HCT116 (cell line): ENCODE measurements at regions not wholly inside any gene's neighbourhood (a gene's known extent, or its start where the extent isn't known, plus 50 kb on each side); places are given as distances from the start of the nearest gene placed in this dataset.

ENCODE experiments used
- ATAC-seq: fragments of 200-7000 bp; cut with Tn5 transposase; 2 replicates; pipeline ENCODE4 v1.9.1; 2020; ENCODE audit warnings: mild to moderate bottlenecking, moderate library complexity
- BruUV-seq: library from RNA; stranded (reverse); fragments of 400-500 nt; replicated peaks from 2 replicates; lab custom pipeline; 2021; lab: Mats Ljungman, UMichigan
- CTCF ChIA-PET: fragments of 300-600 bp; sonication (Branson Sonifier 250); formaldehyde crosslinking; loops from one replicate; lab custom pipeline; 2021; ENCODE audit warnings: antibody characterized with exemption; lab: Charles Lee
- POLR2A ChIA-PET: fragments of 300-600, 350-600 bp; sonication (Branson Sonifier 250); formaldehyde crosslinking; loops from one replicate; lab custom pipeline; 2021; ENCODE audit warnings: antibody characterized with exemption; lab: Charles Lee
- RAD21 ChIA-PET, 2 experiments: fragments of 300-600 bp; sonication (Branson Sonifier 250); formaldehyde crosslinking; loops; one replicate each; lab custom pipeline; 2023; ENCODE audit warnings: low total read pairs in 2 of 2; ENCODE audit not compliant: uncharacterized antibody in 2 of 2, unreplicated experiment in 2 of 2, low non-redundant PET in 1 of 2; lab: Charles Lee
- DNase-seq: peaks from one replicate; pipeline ENCODE4 v3.0.0-alpha.2; 2010; ENCODE audit warnings: low read depth, low spot score
- H2AFZ ChIP-seq: fragments of 200-600 bp; shearing (Covaris generic), sonication (generic); 2 replicates; pipeline ENCODE4 v1.6.1; 2017; ENCODE audit warnings: low read depth, mixed run types, mixed read lengths, antibody characterized with exemption, low read length; ENCODE audit not compliant: poor library complexity, severe bottlenecking
- H3K27ac ChIP-seq: 2 replicates; pipeline ENCODE4 v1.5.1; 2012; ENCODE audit warnings: low read depth, low read length
- H3K27me3 ChIP-seq: fragments of 200-600 bp; sonication (generic); 2 replicates; pipeline ENCODE4 v1.6.1; 2016; ENCODE audit warnings: mixed run types, low read length, mixed read lengths; ENCODE audit not compliant: insufficient read depth
- H3K36me3 ChIP-seq, 2 experiments: fragments of 200-500 bp in 1 of 2; fragments of 200-600 bp in 1 of 2; sonication (Bioruptor generic) in 1 of 2; sonication (generic) in 1 of 2; 2 replicates each; pipeline versions ENCODE4 v1.5.1 to v1.6.1; 2014 to 2016; ENCODE audit warnings: low read length in 2 of 2, inconsistent platforms in 1 of 2, mixed read lengths in 1 of 2, mixed run types in 1 of 2; ENCODE audit not compliant: insufficient read depth in 2 of 2, control insufficient read depth in 1 of 2
- H3K4me1 ChIP-seq, 2 experiments: fragments of 200-600 bp in 1 of 2; sonication (generic) in 1 of 2; 2 replicates each; pipeline versions ENCODE4 v1.5.1 to v1.6.1; 2012 to 2017; ENCODE audit warnings: low read length in 2 of 2, inconsistent platforms in 1 of 2, mild to moderate bottlenecking in 1 of 2, mixed read lengths in 1 of 2, mixed run types in 1 of 2, moderate library complexity in 1 of 2; ENCODE audit not compliant: insufficient read depth in 2 of 2, control insufficient read depth in 1 of 2
- H3K4me2 ChIP-seq: fragments of 200-600 bp; sonication (generic); 2 replicates; pipeline ENCODE4 v1.6.1; 2017; ENCODE audit warnings: mixed run types, low read length, mixed read lengths
- H3K4me3 ChIP-seq, 2 experiments: fragments of 200-600 bp in 1 of 2; sonication (generic) in 1 of 2; replicated peaks in 1 of 2; 2 replicates each; pipeline ENCODE4 v1.5.1; 2011 to 2016; ENCODE audit warnings: low read length in 2 of 2, control low read depth in 1 of 2, low read depth in 1 of 2, mild to moderate bottlenecking in 1 of 2, mixed read lengths in 1 of 2, mixed run types in 1 of 2
- H3K79me2 ChIP-seq: fragments of 200-600 bp; sonication (generic); 2 replicates; pipeline ENCODE4 v1.6.1; 2017; ENCODE audit warnings: mild to moderate bottlenecking, mixed run types, low read length, moderate library complexity, mixed read lengths; ENCODE audit not compliant: insufficient read depth
- H3K9ac ChIP-seq: fragments of 200-600 bp; sonication (generic); 2 replicates; pipeline ENCODE4 v1.6.1; 2016; ENCODE audit warnings: low read length, mixed read lengths
- H3K9me2 ChIP-seq: fragments of 200-600 bp; sonication (generic), shearing (Covaris generic); 2 replicates; pipeline ENCODE4 v1.6.1; 2017; ENCODE audit warnings: mixed run types, mild to moderate bottlenecking, moderate library complexity; ENCODE audit not compliant: insufficient read depth
- H3K9me3 ChIP-seq, 2 experiments: fragments of 200-500 bp in 1 of 2; fragments of 200-600 bp in 1 of 2; sonication (Bioruptor generic) in 1 of 2; sonication (generic) in 1 of 2; 2 replicates each; pipeline ENCODE4 v1.6.1; 2014 to 2017; ENCODE audit warnings: low read length in 2 of 2, mixed read lengths in 2 of 2, inconsistent platforms in 1 of 2, low read depth in 1 of 2, mild to moderate bottlenecking in 1 of 2, mixed run types in 1 of 2, moderate library complexity in 1 of 2; ENCODE audit not compliant: control insufficient read depth in 1 of 2, insufficient read depth in 1 of 2
- H4K20me1 ChIP-seq: fragments of 200-600 bp; sonication (generic), shearing (Covaris generic); 2 replicates; pipeline ENCODE4 v1.6.1; 2017; ENCODE audit warnings: mixed run types, mild to moderate bottlenecking, moderate library complexity; ENCODE audit not compliant: insufficient read depth
- ATF3 ChIP-seq: IDR thresholded peaks from 2 replicates; pipeline ENCODE4 v1.6.1; 2012
- CBX3 ChIP-seq: IDR thresholded peaks from 2 replicates; pipeline ENCODE4 v1.6.1; 2012; ENCODE audit warnings: low read depth
- CEBPB ChIP-seq: IDR thresholded peaks from 2 replicates; pipeline ENCODE4 v1.6.1; 2012; ENCODE audit warnings: low read depth
- MAX ChIP-seq: IDR thresholded peaks from 2 replicates; pipeline ENCODE4 v1.6.1; 2012
- YY1 ChIP-seq: IDR thresholded peaks from 2 replicates; pipeline ENCODE4 v1.6.1; 2011; ENCODE audit warnings: low read length, low read depth, moderate library complexity, mild to moderate bottlenecking; ENCODE audit not compliant: insufficient replicate concordance; ENCODE audit errors: extremely low read depth
- ZBTB33 ChIP-seq: IDR thresholded peaks from 2 replicates; pipeline ENCODE4 v1.6.1; 2011; ENCODE audit warnings: mild to moderate bottlenecking, low read length, moderate library complexity; ENCODE audit not compliant: insufficient replicate concordance; ENCODE audit errors: extremely low read depth
- intact Hi-C: fragments of 100-400 bp; cut with micrococcal nuclease; formaldehyde crosslinking; loops from 2 replicates; pipeline ENCODE4 v1.10.0; 2022
- TF ChIP-seq, protein P1 (sequence below): IDR thresholded peaks from 2 replicates; pipeline ENCODE4 v1.6.1; 2012; ENCODE audit warnings: low read depth

DNA sequence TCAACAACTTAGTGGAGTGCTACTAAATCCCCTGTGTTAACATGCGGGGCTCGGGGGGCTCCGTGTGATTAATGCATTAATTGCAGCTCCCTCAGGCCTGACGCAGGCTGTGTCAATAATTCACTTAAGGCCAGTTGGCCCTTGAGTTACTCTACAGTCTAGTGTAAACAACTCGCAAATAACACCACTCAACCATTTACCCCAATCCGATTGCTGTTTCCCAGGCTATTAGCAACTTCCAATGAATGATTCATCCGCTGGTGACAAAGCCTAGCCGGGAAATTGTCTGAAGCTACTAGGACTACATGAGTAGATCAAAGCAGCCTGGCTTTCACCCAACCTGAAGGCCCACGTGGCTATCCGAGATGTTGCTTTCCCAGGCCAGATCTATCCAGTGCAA is 121.3 kb upstream of the SOX14 start:
- no peak overlapping the region for H3K27ac ChIP-seq
- H3K4me3 ChIP-seq, result no peak overlapping the region
- ATAC-seq, result no peak
- RAD21 ChIA-PET, result no interaction called here
- DNase-seq, result no peak
- H3K9me3 ChIP-seq, result no peaks in the 10 kb centered on the region
- TF ChIP-seq, protein P1, sequence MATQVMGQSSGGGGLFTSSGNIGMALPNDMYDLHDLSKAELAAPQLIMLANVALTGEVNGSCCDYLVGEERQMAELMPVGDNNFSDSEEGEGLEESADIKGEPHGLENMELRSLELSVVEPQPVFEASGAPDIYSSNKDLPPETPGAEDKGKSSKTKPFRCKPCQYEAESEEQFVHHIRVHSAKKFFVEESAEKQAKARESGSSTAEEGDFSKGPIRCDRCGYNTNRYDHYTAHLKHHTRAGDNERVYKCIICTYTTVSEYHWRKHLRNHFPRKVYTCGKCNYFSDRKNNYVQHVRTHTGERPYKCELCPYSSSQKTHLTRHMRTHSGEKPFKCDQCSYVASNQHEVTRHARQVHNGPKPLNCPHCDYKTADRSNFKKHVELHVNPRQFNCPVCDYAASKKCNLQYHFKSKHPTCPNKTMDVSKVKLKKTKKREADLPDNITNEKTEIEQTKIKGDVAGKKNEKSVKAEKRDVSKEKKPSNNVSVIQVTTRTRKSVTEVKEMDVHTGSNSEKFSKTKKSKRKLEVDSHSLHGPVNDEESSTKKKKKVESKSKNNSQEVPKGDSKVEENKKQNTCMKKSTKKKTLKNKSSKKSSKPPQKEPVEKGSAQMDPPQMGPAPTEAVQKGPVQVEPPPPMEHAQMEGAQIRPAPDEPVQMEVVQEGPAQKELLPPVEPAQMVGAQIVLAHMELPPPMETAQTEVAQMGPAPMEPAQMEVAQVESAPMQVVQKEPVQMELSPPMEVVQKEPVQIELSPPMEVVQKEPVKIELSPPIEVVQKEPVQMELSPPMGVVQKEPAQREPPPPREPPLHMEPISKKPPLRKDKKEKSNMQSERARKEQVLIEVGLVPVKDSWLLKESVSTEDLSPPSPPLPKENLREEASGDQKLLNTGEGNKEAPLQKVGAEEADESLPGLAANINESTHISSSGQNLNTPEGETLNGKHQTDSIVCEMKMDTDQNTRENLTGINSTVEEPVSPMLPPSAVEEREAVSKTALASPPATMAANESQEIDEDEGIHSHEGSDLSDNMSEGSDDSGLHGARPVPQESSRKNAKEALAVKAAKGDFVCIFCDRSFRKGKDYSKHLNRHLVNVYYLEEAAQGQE, result no peak
- TF ChIP-seq YY1 (no peak), MAX (no peak), ATF3 (no peak), ZBTB33 (no peak), CEBPB (no peak), CBX3 (no peak)
- intact Hi-C loops, result no loop called here
- H3K4me2 ChIP-seq, result no peak overlapping the region
- no peaks in the 10 kb centered on the region for H3K4me1 ChIP-seq
- no peaks in the 10 kb centered on the region for H3K9me2 ChIP-seq
- H3K79me2 ChIP-seq, result no peaks in the 10 kb centered on the region
- no peak overlapping the region for H2AFZ ChIP-seq
- POLR2A ChIA-PET, result no interaction called here
- no TSS peak for BruUV-seq
- peaks cover 6% of the 10 kb centered on the region for H3K27me3 ChIP-seq
- no peak overlapping the region for H3K9ac ChIP-seq
- H3K36me3 ChIP-seq, result no peaks in the 10 kb centered on the region
- CTCF ChIA-PET, result no interaction called here
- H4K20me1 ChIP-seq, result no peaks in the 10 kb centered on the region; the same call in 1 of the 2 replicates
